Astrocyte (in vitro differentiated cells and primary cell): ENCODE measurements at regions not wholly inside any gene's neighbourhood (a gene's known extent, or its start where the extent isn't known, plus 50 kb on each side); places are given as distances from the start of the nearest gene placed in this dataset.

ENCODE experiments used
- DNase-seq: peaks from one replicate; pipeline ENCODE4 v3.0.0-alpha.2; 2010; ENCODE audit warnings: low read depth
- FAIRE-seq: peaks from 2 replicates; lab custom pipeline; 2011; peaks lifted over from hg19 to GRCh38; lab: Jason Lieb, UNC
- H2AFZ ChIP-seq: 2 replicates; pipeline ENCODE4 v1.6.0; 2012; ENCODE audit warnings: low read depth, low read length, inconsistent platforms
- H3K27ac ChIP-seq: 2 replicates; pipeline ENCODE4 v1.5.1; 2011; ENCODE audit warnings: low read depth, low read length, inconsistent platforms
- H3K27me3 ChIP-seq: 2 replicates; pipeline ENCODE4 v1.6.0; 2011; ENCODE audit warnings: low read length, inconsistent platforms; ENCODE audit not compliant: insufficient read depth
- H3K36me3 ChIP-seq: 2 replicates; pipeline ENCODE4 v1.5.1; 2011; ENCODE audit warnings: low read length, inconsistent platforms; ENCODE audit not compliant: insufficient read depth
- H3K4me1 ChIP-seq: 2 replicates; pipeline ENCODE4 v1.5.1; 2011; ENCODE audit warnings: low read length, inconsistent platforms; ENCODE audit not compliant: insufficient read depth
- H3K4me2 ChIP-seq: 2 replicates; pipeline ENCODE4 v1.6.0; 2012; ENCODE audit warnings: low read length, inconsistent platforms
- H3K4me3 ChIP-seq: 2 replicates; pipeline ENCODE4 v1.5.1; 2011; ENCODE audit warnings: low read depth, mild to moderate bottlenecking, low read length, inconsistent platforms; ENCODE audit not compliant: insufficient read depth
- H3K79me2 ChIP-seq: 2 replicates; pipeline ENCODE4 v1.6.0; 2012; ENCODE audit warnings: mild to moderate bottlenecking, low read length, inconsistent platforms; ENCODE audit not compliant: insufficient read depth
- H3K9ac ChIP-seq: 2 replicates; pipeline ENCODE4 v1.6.0; 2012; ENCODE audit warnings: mild to moderate bottlenecking, low read length, inconsistent platforms
- H3K9me3 ChIP-seq: 2 replicates; pipeline ENCODE4 v1.5.1; 2012; ENCODE audit warnings: low read depth, mild to moderate bottlenecking, low read length, inconsistent platforms; ENCODE audit not compliant: insufficient read depth
- H4K20me1 ChIP-seq: 2 replicates; pipeline ENCODE4 v1.6.0; 2012; ENCODE audit warnings: low read length, inconsistent platforms; ENCODE audit not compliant: insufficient read depth
- H3K27ac Mint-ChIP-seq: one replicate; pipeline ENCODE4 v1.8.0; 2021; ENCODE audit warnings: mild to moderate bottlenecking, mixed read lengths; ENCODE audit not compliant: unreplicated experiment
- H3K27me3 Mint-ChIP-seq: one replicate; pipeline ENCODE4 v1.8.0; 2021; ENCODE audit warnings: low read depth, mixed read lengths; ENCODE audit not compliant: unreplicated experiment
- H3K36me3 Mint-ChIP-seq: one replicate; pipeline ENCODE4 v1.8.0; 2021; ENCODE audit warnings: low read depth, mixed read lengths; ENCODE audit not compliant: unreplicated experiment
- H3K4me1 Mint-ChIP-seq: one replicate; pipeline ENCODE4 v1.8.0; 2021; ENCODE audit warnings: low read depth, mixed read lengths; ENCODE audit not compliant: unreplicated experiment
- H3K4me3 Mint-ChIP-seq: one replicate; pipeline ENCODE4 v1.8.0; 2021; ENCODE audit warnings: mild to moderate bottlenecking, moderate library complexity, mixed read lengths; ENCODE audit not compliant: unreplicated experiment
- H3K9me3 Mint-ChIP-seq: one replicate; pipeline ENCODE4 v1.8.0; 2021; ENCODE audit warnings: mild to moderate bottlenecking, mixed read lengths; ENCODE audit not compliant: unreplicated experiment
- EZH2 ChIP-seq: IDR thresholded peaks from 2 replicates; pipeline ENCODE4 v1.6.1; 2012; ENCODE audit warnings: mild to moderate bottlenecking, low read length, inconsistent platforms; ENCODE audit not compliant: insufficient read depth
- TF ChIP-seq, protein P1 (sequence below): IDR thresholded peaks from 2 replicates; pipeline ENCODE4 v1.5.1; 2011; ENCODE audit warnings: low read depth, mild to moderate bottlenecking, inconsistent platforms, low read length, moderate library complexity; ENCODE audit not compliant: insufficient read depth

DNA sequence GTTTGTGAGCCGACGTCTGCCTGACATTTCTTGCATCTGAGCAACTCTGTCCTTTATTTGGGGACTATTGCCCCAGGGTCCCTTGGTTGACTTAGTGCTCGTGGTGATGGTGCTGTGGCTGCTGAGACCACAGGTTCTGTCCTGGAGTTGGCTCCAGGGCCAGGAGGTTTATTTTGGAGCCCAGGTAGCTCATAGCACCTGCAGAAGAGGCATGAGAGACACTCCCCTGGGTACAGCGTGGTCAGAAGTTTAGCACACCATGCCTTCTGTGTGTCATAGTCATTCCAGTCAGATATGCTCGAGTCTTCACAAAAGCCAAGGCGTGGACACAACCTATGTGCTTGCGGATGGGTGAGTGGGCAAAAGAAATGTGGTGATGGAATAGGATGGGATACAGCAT is 496.9 kb downstream of the TCERG1L start:
- DNase-seq (no peak), FAIRE-seq (no peak)
- Histone ChIP-seq H3K27ac (no peak overlapping the region), H4K20me1 (no peaks in the 10 kb centered on the region), H3K9me3 (peaks cover 17% of the 10 kb centered on the region), H2AFZ (no peak overlapping the region), H3K79me2 (no peaks in the 10 kb centered on the region), H3K36me3 (no peaks in the 10 kb centered on the region), H3K9ac (no peak overlapping the region), H3K4me1 (no peaks in the 10 kb centered on the region), H3K4me3 (no peak overlapping the region), H3K27me3 (no peaks in the 10 kb centered on the region), H3K4me2 (no peak overlapping the region)
- Mint-ChIP-seq H3K27me3 (peaks cover 2% of the 10 kb centered on the region), H3K36me3 (no peaks in the 10 kb centered on the region), H3K9me3 (peaks cover 3% of the 10 kb centered on the region), H3K27ac (no peak overlapping the region), H3K4me1 (peaks cover 2% of the 10 kb centered on the region), H3K4me3 (no peak overlapping the region)
- no peak for TF ChIP-seq EZH2
- TF ChIP-seq, protein P1, sequence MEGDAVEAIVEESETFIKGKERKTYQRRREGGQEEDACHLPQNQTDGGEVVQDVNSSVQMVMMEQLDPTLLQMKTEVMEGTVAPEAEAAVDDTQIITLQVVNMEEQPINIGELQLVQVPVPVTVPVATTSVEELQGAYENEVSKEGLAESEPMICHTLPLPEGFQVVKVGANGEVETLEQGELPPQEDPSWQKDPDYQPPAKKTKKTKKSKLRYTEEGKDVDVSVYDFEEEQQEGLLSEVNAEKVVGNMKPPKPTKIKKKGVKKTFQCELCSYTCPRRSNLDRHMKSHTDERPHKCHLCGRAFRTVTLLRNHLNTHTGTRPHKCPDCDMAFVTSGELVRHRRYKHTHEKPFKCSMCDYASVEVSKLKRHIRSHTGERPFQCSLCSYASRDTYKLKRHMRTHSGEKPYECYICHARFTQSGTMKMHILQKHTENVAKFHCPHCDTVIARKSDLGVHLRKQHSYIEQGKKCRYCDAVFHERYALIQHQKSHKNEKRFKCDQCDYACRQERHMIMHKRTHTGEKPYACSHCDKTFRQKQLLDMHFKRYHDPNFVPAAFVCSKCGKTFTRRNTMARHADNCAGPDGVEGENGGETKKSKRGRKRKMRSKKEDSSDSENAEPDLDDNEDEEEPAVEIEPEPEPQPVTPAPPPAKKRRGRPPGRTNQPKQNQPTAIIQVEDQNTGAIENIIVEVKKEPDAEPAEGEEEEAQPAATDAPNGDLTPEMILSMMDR, result no peak

DNA sequence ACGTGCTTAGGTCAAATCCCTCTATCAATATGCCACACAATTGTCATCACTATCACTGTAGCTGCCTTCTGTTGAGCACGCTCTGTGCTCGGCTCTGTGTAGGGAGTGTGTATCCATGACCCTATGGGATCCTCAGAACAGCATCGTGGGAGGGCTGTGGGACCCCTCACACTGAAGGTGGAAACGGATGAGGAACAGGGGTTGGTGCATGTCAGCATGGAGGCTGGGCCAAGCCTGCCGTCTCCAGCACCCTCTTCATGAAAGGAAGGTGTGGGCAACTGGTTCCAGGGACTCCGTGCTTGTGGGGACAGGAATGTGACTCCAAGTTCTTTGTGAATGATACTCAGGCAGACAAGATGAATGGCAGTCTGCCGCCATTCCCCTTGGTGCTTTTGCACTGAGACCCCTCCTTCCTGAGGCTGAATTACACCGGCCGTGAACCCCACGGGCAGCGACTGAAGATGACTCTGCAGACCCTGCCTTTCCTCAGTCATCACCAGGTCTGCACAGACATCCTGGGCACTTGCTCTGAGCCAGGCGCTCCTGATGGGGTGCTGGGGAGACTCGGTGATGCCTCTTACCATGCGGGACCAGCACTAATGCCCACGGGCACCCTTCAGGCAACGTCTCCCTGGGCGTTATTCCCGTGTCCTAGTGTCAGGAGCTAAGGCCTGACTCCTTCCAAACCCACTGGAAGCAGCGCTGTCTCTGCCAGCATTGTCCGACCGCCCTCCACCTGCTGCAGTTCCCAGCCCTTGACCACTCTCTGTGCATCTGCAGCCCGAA is 495.2 kb downstream of the TCERG1L start:
- H4K20me1 ChIP-seq, result no peaks in the 10 kb centered on the region
- H3K9me3 Mint-ChIP-seq, result peaks cover 3% of the 10 kb centered on the region
- H3K4me3 ChIP-seq, result no peak overlapping the region
- H3K4me1 ChIP-seq, result no peaks in the 10 kb centered on the region
- FAIRE-seq, result no peak
- H3K27ac ChIP-seq, result no peak overlapping the region
- H3K27me3 ChIP-seq, result no peaks in the 10 kb centered on the region
- H3K27ac Mint-ChIP-seq, result no peak overlapping the region
- no peaks in the 10 kb centered on the region for H3K79me2 ChIP-seq
- H3K36me3 Mint-ChIP-seq, result no peaks in the 10 kb centered on the region
- H3K36me3 ChIP-seq, result no peaks in the 10 kb centered on the region
- peaks cover 2% of the 10 kb centered on the region for H3K27me3 Mint-ChIP-seq
- no peak overlapping the region for H3K4me3 Mint-ChIP-seq
- no peak for DNase-seq
- H3K4me1 Mint-ChIP-seq, result no peaks in the 10 kb centered on the region
- H3K9ac ChIP-seq, result no peak overlapping the region
- TF ChIP-seq EZH2, result no peak
- TF ChIP-seq, protein P1, result no peak
- peaks cover 9% of the 10 kb centered on the region for H3K9me3 ChIP-seq
- no peak overlapping the region for H3K4me2 ChIP-seq
- H2AFZ ChIP-seq, result no peak overlapping the region

DNA sequence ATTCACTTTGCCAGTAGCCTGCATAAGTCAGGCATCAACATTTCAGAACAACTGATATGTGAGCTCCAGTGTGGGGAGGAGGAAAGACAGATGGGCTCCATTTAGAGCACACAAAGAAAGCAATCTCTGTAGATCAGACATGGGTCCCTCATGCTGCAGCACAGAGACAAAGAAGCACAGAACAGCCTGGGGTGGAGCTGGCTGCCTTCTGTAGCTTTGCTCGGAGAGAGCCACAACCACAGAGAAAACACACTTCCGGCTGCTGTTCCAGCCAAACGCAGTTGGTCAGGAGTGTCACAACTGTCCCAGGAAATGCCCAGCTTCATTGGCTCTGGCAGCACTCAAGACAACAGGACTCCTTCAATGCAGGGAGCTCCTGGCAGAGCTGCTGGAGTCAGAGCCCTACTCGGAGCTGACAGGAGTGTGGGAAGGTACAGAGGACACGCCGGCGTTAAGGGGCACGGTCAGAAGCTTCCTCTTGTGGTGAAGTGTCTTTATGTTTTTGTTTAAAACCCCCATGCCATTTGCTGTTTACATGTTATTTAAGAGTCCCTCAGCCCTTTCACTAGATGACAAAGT is 494.4 kb downstream of the TCERG1L start:
- Histone ChIP-seq H2AFZ (no peak overlapping the region), H3K4me2 (no peak overlapping the region), H3K79me2 (no peaks in the 10 kb centered on the region), H3K4me3 (no peak overlapping the region), H3K36me3 (no peaks in the 10 kb centered on the region), H3K27me3 (no peaks in the 10 kb centered on the region), H3K4me1 (no peaks in the 10 kb centered on the region), H3K27ac (no peak overlapping the region), H3K9ac (no peak overlapping the region), H4K20me1 (no peaks in the 10 kb centered on the region), H3K9me3 (peaks cover 9% of the 10 kb centered on the region)
- Mint-ChIP-seq H3K36me3 (no peaks in the 10 kb centered on the region), H3K9me3 (peaks cover 3% of the 10 kb centered on the region), H3K4me1 (no peaks in the 10 kb centered on the region), H3K4me3 (no peak overlapping the region), H3K27me3 (peaks cover 2% of the 10 kb centered on the region), H3K27ac (no peak overlapping the region)
- no peak for FAIRE-seq
- DNase-seq, result no peak
- TF ChIP-seq, protein P1, result no peak
- no peak for TF ChIP-seq EZH2
